ENCODE measurements at regions not wholly inside any gene's neighbourhood (a gene's known extent, or its start where the extent isn't known, plus 50 kb on each side); places are given as distances from the start of the nearest gene placed in this dataset.
A peak's percentile ranks its signal among the peaks of the same experiment; 100 is the strongest.

GRCh38 chr1:67484492-67484891, 54.3 kb upstream of the SERBP1 start (continued):
- no peak for TF ChIP-seq ZNF132 (tag by site-specific recombination; IDR thresholded peaks at IDR 0.05; ENCODE audit: borderline replicate concordance)
- TF ChIP-seq, protein P1, sequence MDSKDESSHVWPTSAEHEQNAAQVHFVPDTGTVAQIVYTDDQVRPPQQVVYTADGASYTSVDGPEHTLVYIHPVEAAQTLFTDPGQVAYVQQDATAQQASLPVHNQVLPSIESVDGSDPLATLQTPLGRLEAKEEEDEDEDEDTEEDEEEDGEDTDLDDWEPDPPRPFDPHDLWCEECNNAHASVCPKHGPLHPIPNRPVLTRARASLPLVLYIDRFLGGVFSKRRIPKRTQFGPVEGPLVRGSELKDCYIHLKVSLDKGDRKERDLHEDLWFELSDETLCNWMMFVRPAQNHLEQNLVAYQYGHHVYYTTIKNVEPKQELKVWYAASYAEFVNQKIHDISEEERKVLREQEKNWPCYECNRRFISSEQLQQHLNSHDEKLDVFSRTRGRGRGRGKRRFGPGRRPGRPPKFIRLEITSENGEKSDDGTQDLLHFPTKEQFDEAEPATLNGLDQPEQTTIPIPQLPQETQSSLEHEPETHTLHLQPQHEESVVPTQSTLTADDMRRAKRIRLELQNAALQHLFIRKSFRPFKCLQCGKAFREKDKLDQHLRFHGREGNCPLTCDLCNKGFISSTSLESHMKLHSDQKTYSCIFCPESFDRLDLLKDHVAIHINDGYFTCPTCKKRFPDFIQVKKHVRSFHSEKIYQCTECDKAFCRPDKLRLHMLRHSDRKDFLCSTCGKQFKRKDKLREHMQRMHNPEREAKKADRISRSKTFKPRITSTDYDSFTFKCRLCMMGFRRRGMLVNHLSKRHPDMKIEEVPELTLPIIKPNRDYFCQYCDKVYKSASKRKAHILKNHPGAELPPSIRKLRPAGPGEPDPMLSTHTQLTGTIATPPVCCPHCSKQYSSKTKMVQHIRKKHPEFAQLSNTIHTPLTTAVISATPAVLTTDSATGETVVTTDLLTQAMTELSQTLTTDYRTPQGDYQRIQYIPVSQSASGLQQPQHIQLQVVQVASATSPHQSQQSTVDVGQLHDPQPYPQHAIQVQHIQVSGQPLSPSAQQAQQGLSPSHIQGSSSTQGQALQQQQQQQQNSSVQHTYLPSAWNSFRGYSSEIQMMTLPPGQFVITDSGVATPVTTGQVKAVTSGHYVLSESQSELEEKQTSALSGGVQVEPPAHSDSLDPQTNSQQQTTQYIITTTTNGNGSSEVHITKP (tag by site-specific recombination; IDR thresholded peaks at IDR 0.05), result peak; percentile 22; the same call in 1 of the 2 replicates
- no peak; the same call in 1 of the 2 replicates for TF ChIP-seq ZNF561 (tag by site-specific recombination; IDR thresholded peaks at IDR 0.05; ENCODE audit: borderline replicate concordance)
- peak; percentile 32; the same call in 1 of the 2 replicates for TF ChIP-seq ZBTB8A (tag by site-specific recombination; IDR thresholded peaks at IDR 0.05)
- 0 out of 2 replicates have a peak, but pooled peaks have one; percentile 28 for TF ChIP-seq ZNF335 (tag by site-specific recombination; conservative IDR thresholded peaks at IDR 0.05)
- no peak for TF ChIP-seq KLF7 (tag by site-specific recombination; IDR thresholded peaks at IDR 0.05; ENCODE audit: borderline replicate concordance)
- TF ChIP-seq ZNF776 (tag by site-specific recombination; IDR thresholded peaks at IDR 0.05; ENCODE audit: borderline replicate concordance), result no peak
- no peak for TF ChIP-seq ZNF768 (tag by site-specific recombination; IDR thresholded peaks at IDR 0.05)
- TF ChIP-seq ZNF362 (tag by site-specific recombination; IDR thresholded peaks at IDR 0.05), result no peak
- TF ChIP-seq, protein P2, sequence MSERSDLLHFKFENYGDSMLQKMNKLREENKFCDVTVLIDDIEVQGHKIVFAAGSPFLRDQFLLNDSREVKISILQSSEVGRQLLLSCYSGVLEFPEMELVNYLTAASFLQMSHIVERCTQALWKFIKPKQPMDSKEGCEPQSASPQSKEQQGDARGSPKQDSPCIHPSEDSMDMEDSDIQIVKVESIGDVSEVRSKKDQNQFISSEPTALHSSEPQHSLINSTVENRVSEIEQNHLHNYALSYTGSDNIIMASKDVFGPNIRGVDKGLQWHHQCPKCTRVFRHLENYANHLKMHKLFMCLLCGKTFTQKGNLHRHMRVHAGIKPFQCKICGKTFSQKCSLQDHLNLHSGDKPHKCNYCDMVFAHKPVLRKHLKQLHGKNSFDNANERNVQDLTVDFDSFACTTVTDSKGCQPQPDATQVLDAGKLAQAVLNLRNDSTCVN (tag by site-specific recombination; optimal IDR thresholded peaks at IDR 0.05), result no peak
- no peak for TF ChIP-seq SALL2 (tag by site-specific recombination; IDR thresholded peaks at IDR 0.05; ENCODE audit: borderline replicate concordance)
- no peak for TF ChIP-seq WT1 (tag by site-specific recombination; IDR thresholded peaks at IDR 0.05)
- no peak for TF ChIP-seq ZNF366 (tag by site-specific recombination; conservative IDR thresholded peaks at IDR 0.05)
- TF ChIP-seq ZNF274 (IDR thresholded peaks at IDR 0.05; ENCODE audit: low read length), result no peak
- no peak for TF ChIP-seq ZNF274 (tag by site-specific recombination; IDR thresholded peaks at IDR 0.05; ENCODE audit: borderline replicate concordance)
- no peak for TF ChIP-seq ZNF175 (tag by site-specific recombination; IDR thresholded peaks at IDR 0.05)
- no peak for TF ChIP-seq YY1 (tag by site-specific recombination; IDR thresholded peaks at IDR 0.05)
- no peak for TF ChIP-seq ZNF654 (tag by site-specific recombination; IDR thresholded peaks at IDR 0.05; ENCODE audit: low read depth)
- TF ChIP-seq ZNF221 (tag by site-specific recombination; IDR thresholded peaks at IDR 0.05; ENCODE audit: borderline replicate concordance), result no peak
- TF ChIP-seq ZNF596 (tag by site-specific recombination; IDR thresholded peaks at IDR 0.05), result no peak
- TF ChIP-seq ELK4 (IDR thresholded peaks at IDR 0.05; ENCODE audit: borderline replicate concordance, low read depth, low read length), result no peak
- no peak for TF ChIP-seq ZNF621 (tag by site-specific recombination; IDR thresholded peaks at IDR 0.05)
- TF ChIP-seq SCRT1 (tag by site-specific recombination; IDR thresholded peaks at IDR 0.05; ENCODE audit: borderline replicate concordance), result no peak
- TF ChIP-seq ZNF629 (tag by site-specific recombination; IDR thresholded peaks at IDR 0.05), result no peak
- TF ChIP-seq, protein P3, sequence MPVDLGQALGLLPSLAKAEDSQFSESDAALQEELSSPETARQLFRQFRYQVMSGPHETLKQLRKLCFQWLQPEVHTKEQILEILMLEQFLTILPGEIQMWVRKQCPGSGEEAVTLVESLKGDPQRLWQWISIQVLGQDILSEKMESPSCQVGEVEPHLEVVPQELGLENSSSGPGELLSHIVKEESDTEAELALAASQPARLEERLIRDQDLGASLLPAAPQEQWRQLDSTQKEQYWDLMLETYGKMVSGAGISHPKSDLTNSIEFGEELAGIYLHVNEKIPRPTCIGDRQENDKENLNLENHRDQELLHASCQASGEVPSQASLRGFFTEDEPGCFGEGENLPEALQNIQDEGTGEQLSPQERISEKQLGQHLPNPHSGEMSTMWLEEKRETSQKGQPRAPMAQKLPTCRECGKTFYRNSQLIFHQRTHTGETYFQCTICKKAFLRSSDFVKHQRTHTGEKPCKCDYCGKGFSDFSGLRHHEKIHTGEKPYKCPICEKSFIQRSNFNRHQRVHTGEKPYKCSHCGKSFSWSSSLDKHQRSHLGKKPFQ (tag by site-specific recombination; IDR thresholded peaks at IDR 0.05), result no peak
- TF ChIP-seq ZNF843 (tag by site-specific recombination; IDR thresholded peaks at IDR 0.05), result no peak
- TF ChIP-seq EGR2 (tag by site-specific recombination; IDR thresholded peaks at IDR 0.05; ENCODE audit: low read depth), result peak; percentile 48
- no peak for TF ChIP-seq ZSCAN30 (tag by site-specific recombination; IDR thresholded peaks at IDR 0.05)
- no peak for TF ChIP-seq ZNF19 (tag by site-specific recombination; IDR thresholded peaks at IDR 0.05; ENCODE audit: low read depth)
- no peak for TF ChIP-seq ZNF121 (tag by site-specific recombination; IDR thresholded peaks at IDR 0.05)
- TF ChIP-seq ZNF530 (tag by site-specific recombination; IDR thresholded peaks at IDR 0.05; ENCODE audit: low read depth), result no peak
- TF ChIP-seq, protein P4, sequence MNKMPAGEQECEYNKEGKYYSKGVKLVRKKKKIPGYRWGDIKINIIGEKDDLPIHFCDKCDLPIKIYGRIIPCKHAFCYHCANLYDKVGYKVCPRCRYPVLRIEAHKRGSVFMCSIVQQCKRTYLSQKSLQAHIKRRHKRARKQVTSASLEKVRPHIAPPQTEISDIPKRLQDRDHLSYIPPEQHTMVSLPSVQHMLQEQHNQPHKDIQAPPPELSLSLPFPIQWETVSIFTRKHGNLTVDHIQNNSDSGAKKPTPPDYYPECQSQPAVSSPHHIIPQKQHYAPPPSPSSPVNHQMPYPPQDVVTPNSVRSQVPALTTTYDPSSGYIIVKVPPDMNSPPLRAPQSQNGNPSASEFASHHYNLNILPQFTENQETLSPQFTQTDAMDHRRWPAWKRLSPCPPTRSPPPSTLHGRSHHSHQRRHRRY (tag by site-specific recombination; IDR thresholded peaks at IDR 0.05), result no peak

All from HEK293 (cell line).